HL-60 (cell line): ENCODE measurements at regions not wholly inside any gene's neighbourhood (a gene's known extent, or its start where the extent isn't known, plus 50 kb on each side); places are given as distances from the start of the nearest gene placed in this dataset.

Source experiments
- CTCF ChIP-seq: IDR thresholded peaks from one replicate; pipeline ENCODE4 v1.5.1; 2011; ENCODE audit warnings: low read length, control low read depth, inconsistent platforms; ENCODE audit not compliant: insufficient read depth
- SPI1 ChIP-seq: IDR thresholded peaks from 2 replicates; pipeline ENCODE4 v1.6.1; 2012; ENCODE audit warnings: low read depth, mild to moderate bottlenecking, borderline replicate concordance

GRCh38 chr2:7269106-7269643, 352.0 kb downstream of the RNF144A start:
- TF ChIP-seq CTCF (no peak), SPI1 (no peak)
